Stimulated activated naive CD8-positive, alpha-beta T cell treated with anti-CD3 and anti-CD28 coated beads, Interleukin-15, amount 100 ng/mL, for 72 hours (primary cell): ENCODE measurements at regions not wholly inside any gene's neighbourhood (a gene's known extent, or its start where the extent isn't known, plus 50 kb on each side); places are given as distances from the start of the nearest gene placed in this dataset.
"Not testable (repeated sequence)": the region's sequence is repeated elsewhere in the genome, so short reads cannot be mapped to it uniquely, and the experiment has no call there.

Experiments
- ATAC-seq: fragments of 150-1000 bp; cut with Tn5 transposase; 2 replicates; pipeline ENCODE4 v1.10.0; 2021; ENCODE audit warnings: mild to moderate bottlenecking, moderate library complexity
- DNase-seq, 2 donors: peaks; one replicate each; pipeline ENCODE4 v3.0.0; 2021 to 2022
- H3K27ac Mint-ChIP-seq, 2 donors: one replicate each; pipeline ENCODE4 v1.8.0; 2022; ENCODE audit warnings: mild to moderate bottlenecking in 2 of 2, mixed read lengths in 2 of 2, moderate library complexity in 2 of 2
- H3K27me3 Mint-ChIP-seq: one replicate; pipeline ENCODE4 v1.8.0; 2022; ENCODE audit warnings: mixed read lengths
- H3K4me1 Mint-ChIP-seq: one replicate; pipeline ENCODE4 v1.8.0; 2022; ENCODE audit warnings: mild to moderate bottlenecking, mixed read lengths
- H3K4me3 Mint-ChIP-seq, 2 donors: one replicate each; pipeline ENCODE4 v1.8.0; 2022; ENCODE audit warnings: mild to moderate bottlenecking in 2 of 2, mixed read lengths in 2 of 2, moderate library complexity in 1 of 2
- H3K9me3 Mint-ChIP-seq, 2 donors: one replicate each; pipeline ENCODE4 v1.8.0; 2022; ENCODE audit warnings: mixed read lengths in 2 of 2

DNA sequence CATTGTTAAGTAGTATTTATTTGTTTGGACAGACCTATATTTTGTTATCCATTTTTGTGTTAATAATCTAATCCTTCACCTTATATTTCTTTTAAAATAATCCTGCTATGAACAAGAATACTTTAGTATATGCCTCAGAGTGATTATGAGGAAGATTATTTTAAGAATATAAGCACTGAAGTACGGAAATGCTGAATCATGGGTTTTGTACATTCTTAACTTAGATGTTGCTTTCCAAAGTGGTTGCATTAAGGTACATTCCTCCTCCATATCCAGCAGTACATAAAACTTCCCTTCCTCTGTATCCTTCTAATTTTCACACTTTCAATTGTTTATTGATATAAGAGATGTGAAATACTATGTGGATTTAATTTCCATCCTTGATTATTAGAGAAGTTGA, 491.4 kb upstream of the GRID2 start:
- Mint-ChIP-seq H3K4me1 (no peaks in the 10 kb centered on the region), H3K27ac (no peak overlapping the region), H3K27me3 (no peaks in the 10 kb centered on the region), H3K4me3 (no peak overlapping the region), H3K9me3 (peaks cover 10 to 13% of the 10 kb centered on the region in 2 donors)
- ATAC-seq (no peak), DNase-seq (no peak)

DNA sequence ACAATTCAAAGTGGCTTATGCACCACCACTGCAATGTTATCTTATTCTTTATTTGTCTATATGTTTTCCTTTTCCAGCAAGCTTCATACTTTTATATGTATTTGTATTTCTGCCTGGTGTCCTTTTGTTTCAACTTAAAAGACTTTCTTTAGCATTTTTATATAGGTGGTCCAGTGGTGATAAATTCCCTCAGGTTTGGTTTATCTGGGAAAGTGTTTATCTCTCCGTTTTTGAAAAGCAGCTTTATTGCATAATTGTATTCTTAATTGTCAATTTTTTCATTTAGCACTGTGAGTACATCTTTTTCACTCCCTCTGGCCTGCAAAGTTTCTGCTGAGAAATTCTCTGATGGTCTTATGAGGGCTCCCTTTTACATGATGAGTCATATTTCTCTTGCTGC, 479.0 kb upstream of the GRID2 start:
- H3K9me3 Mint-ChIP-seq, result peaks cover 26 to 34% of the 10 kb centered on the region in 2 donors

DNA sequence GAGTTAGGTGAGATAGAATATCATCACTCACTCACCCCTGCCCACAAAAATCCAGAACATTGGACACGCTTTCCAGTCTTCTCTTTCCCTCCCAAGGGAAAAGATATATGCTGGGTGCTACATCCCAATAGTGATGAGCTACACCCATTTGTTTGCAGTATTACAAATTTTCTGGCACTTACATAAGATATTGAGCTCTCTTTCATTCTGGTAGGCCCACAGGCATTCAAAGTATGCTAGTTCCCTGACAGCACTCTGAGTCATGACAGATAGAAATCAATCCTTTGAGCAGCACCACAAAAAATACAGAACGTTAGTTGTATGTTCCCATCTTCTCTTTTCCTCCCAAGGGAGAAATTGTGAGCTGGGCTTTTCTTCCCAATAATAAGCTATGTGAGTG, 477.6 kb upstream of the GRID2 start:
- Mint-ChIP-seq H3K27ac (no peak overlapping the region), H3K4me1 (no peaks in the 10 kb centered on the region), H3K4me3 (no peak overlapping the region), H3K9me3 (peaks cover 32 to 38% of the 10 kb centered on the region in 2 donors), H3K27me3 (no peaks in the 10 kb centered on the region)
- ATAC-seq (no peak), DNase-seq (no peak)

More for the DNA sequence above, 479.0 kb upstream of the GRID2 start:
- Mint-ChIP-seq H3K27ac (no peak overlapping the region), H3K4me1 (no peaks in the 10 kb centered on the region), H3K27me3 (no peaks in the 10 kb centered on the region), H3K4me3 (no peak overlapping the region)
- DNase-seq, result no peak
- no peak for ATAC-seq

DNA sequence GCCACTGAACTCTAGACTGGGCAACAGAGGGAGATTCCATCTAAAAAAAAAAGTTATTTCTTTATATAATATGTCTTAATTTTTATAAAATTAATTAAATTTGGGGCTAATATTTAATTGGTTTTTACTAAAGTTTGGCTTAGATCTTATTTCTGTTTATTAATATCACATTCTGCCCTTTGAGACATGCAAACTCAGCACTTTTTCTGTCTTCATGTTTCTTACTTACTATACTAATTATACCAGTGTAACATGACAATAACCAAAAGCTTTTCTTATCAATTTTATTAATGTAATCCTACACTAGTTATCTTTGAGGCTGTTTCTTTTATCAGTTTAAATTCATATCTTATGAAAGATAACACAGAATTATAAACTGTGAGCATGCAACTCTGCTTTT, 475.9 kb upstream of the GRID2 start:
- Mint-ChIP-seq H3K9me3 (peaks cover 28 to 35% of the 10 kb centered on the region in 2 donors), H3K27me3 (no peaks in the 10 kb centered on the region), H3K4me3 (no peak overlapping the region), H3K4me1 (no peaks in the 10 kb centered on the region), H3K27ac (no peak overlapping the region)
- DNase-seq (no peak), ATAC-seq (no peak)

DNA sequence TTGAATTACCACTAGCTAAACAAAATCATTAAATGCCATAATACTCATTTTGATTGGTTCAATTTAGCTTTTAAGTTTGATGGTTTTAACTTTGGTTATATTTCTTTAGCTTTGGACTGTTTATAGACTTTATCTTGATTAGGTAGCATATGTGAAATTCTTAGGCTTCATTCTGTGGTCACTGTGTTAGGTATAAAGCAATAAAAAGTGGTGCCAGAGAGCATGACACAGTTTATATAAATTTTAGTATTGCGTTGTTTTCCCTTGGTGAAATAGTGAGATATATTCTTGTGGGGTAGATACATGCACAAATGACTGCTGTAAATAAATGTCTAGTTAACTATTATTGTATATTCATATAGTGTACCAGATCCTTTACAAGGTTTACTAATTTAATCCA, 474.2 kb upstream of the GRID2 start:
- DNase-seq, result no peak
- H3K27ac Mint-ChIP-seq, result no peak overlapping the region
- no peaks in the 10 kb centered on the region for H3K4me1 Mint-ChIP-seq
- no peak overlapping the region for H3K4me3 Mint-ChIP-seq
- H3K9me3 Mint-ChIP-seq, result peaks cover 34 to 41% of the 10 kb centered on the region in 2 donors
- ATAC-seq, result no peak
- no peaks in the 10 kb centered on the region for H3K27me3 Mint-ChIP-seq

DNA sequence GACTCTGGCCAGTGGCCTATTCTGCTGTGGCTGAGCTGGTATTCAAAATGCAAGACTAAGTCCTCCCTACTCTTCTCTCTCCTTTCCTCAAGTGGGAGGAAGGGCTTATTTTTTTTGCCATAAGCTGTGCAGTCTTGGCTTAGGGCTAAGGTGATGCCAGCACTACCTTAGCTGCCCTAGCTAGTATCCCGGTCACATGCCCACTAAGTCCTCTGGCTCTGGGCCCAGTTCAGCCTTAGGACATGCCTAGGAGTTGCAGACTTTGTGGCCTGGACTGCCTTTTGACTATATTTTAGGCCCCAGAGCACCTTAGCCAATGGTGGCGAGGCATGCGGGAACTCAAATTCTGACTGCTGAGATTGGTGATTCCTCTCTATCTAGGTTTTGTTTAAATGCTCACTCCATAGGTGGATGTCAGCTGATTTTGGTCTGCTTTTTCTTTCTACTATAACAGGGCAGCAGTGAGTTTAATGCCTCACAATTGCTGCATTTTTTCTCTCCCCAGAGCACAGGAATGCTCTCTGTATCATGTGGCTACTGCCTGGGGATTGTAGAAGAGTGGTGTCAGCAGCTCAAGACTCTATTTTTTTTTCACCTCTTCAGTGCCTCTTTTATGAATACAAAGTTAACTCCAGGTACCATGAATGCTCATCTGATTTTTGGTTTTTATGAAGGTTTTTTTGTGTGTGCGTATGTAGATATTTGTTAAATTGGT, 472.9 kb upstream of the GRID2 start:
- ATAC-seq (no peak), DNase-seq (no peak)
- no peak overlapping the region for H3K4me3 Mint-ChIP-seq
- H3K9me3 Mint-ChIP-seq, result peaks cover 28 to 41% of the 10 kb centered on the region in 2 donors
- no peaks in the 10 kb centered on the region for H3K27me3 Mint-ChIP-seq
- H3K27ac Mint-ChIP-seq, result no peak overlapping the region
- no peaks in the 10 kb centered on the region for H3K4me1 Mint-ChIP-seq

DNA sequence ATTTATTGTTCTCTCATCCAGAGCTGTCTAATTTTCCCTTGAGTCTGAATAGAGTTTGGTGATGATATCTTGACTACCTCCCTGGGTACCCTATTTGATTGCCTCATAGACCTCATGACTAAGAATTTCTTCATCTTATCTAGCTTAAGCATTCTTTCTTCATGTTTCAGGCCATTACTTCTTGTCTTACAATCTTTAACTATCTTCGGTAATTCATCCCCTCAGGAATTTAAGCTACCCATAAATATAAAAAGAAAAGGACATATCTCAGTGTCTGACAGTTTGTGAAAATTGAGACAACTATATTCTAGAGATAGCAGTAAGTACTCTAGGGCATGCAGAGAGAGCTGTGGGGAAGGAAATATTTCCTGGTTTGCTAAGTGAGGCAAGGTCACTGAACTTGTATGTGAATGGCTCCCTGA, 466.1 kb upstream of the GRID2 start:
- peaks cover 16 to 38% of the 10 kb centered on the region in 2 donors for H3K9me3 Mint-ChIP-seq
- no peak for ATAC-seq
- H3K27me3 Mint-ChIP-seq, result no peaks in the 10 kb centered on the region
- no peak for DNase-seq
- no peaks in the 10 kb centered on the region for H3K4me1 Mint-ChIP-seq
- H3K4me3 Mint-ChIP-seq, result no peak overlapping the region
- H3K27ac Mint-ChIP-seq, result no peak overlapping the region

DNA sequence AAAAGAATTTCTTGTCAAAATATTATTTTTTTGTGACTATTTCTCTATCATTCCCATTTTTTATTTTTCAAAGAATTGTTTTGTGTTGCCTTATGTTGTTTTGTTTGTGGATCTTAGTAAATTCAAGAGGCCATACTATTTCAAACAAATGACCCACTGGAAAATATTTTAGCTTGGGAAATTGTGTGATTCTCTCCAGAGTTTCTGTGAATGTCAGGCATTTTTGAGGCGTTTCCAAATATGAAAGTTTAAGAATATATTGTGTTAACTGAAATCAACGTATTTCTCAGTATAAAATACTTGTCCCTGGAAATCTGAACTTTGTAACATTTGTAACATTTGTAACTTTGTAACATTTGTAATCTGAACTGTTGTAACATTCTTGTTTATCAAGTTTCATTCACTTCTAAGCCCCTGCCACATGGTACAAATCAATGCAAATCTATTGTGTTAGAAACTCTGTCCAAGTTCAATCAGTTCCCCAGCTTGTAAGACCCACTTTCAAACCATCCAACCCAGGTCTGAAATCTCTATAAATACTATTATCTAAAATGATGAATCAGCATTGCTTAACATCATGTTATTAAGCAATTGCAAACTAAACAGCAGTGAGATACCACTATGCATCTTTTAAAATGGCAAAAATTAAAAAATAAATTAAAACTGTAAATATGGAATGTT, 465.4 kb upstream of the GRID2 start:
- Mint-ChIP-seq H3K27me3 (no peaks in the 10 kb centered on the region), H3K9me3 (peaks cover 14 to 37% of the 10 kb centered on the region in 2 donors), H3K27ac (no peak overlapping the region), H3K4me1 (no peaks in the 10 kb centered on the region), H3K4me3 (no peak overlapping the region)
- no peak for DNase-seq
- ATAC-seq, result no peak

DNA sequence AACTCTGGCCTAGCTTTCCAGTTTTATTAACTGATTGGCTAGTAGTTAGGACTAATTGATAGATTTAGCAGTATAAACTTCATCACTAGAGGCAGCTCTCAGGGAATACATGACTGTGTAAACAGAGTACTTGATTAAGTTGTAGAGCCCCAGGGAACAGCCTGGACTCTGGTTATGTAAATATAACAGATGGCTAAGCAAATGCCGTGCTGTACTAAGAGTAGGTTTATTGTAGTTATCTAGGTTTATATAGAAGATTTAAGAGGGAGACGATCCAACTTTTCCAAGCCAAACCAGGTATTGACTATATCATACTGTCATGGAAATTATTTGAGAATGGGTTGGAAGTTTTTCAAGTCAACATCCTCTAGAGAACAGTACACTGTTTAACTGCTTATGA, 463.4 kb upstream of the GRID2 start:
- peaks cover 0 to 18% of the 10 kb centered on the region in 2 donors for H3K9me3 Mint-ChIP-seq
- no peak for DNase-seq
- H3K4me3 Mint-ChIP-seq, result no peak overlapping the region
- H3K27ac Mint-ChIP-seq, result no peak overlapping the region
- H3K27me3 Mint-ChIP-seq, result no peaks in the 10 kb centered on the region
- H3K4me1 Mint-ChIP-seq, result no peaks in the 10 kb centered on the region
- no peak for ATAC-seq

DNA sequence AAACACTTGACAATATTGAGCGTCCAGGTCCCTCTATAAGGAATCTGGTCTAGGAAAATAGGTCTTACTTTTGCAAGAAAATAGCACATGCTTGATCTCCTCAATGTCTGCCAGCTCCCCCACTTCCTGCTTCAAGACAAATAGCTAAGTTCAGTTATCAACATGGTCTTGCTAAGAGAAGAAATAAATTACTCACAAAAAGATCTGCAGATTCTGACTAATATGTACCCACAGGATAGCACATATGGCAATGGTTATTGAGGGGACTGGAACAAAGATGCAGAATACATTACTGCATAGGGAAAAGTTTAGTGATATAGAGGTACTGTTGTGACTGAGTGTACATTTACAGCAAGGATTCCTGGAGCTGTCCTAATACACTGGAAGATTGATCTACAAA, 457.5 kb upstream of the GRID2 start:
- H3K27me3 Mint-ChIP-seq, result no peaks in the 10 kb centered on the region
- H3K27ac Mint-ChIP-seq, result no peak overlapping the region
- peaks cover 4 to 25% of the 10 kb centered on the region in 2 donors for H3K9me3 Mint-ChIP-seq
- DNase-seq (no peak), ATAC-seq (no peak)
- no peak overlapping the region for H3K4me3 Mint-ChIP-seq
- no peaks in the 10 kb centered on the region for H3K4me1 Mint-ChIP-seq

DNA sequence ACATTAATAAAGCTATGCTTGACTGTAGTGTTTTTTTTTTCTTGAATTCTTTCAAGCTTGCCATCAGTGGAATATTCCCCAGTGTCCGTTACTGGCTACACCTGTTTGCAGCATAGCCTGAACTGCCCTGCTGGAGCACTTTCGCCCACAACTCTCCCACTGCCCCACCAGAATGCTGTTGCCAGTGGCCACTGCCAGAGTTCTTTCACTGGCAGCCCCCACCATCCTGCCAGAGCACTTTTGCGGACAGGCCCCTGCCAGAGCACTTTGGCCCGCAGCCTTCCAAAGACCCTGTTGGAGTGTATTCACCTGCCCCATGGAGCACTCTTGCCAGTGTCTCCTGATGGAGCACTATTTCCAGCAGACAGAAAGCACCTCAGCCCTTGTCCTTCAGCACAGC, 452.3 kb upstream of the GRID2 start:
- peaks cover 0 to 6% of the 10 kb centered on the region in 2 donors for H3K9me3 Mint-ChIP-seq
- H3K4me3 Mint-ChIP-seq, result no peak overlapping the region
- H3K4me1 Mint-ChIP-seq, result no peaks in the 10 kb centered on the region
- no peak for ATAC-seq
- DNase-seq, result no peak
- no peaks in the 10 kb centered on the region for H3K27me3 Mint-ChIP-seq
- H3K27ac Mint-ChIP-seq, result no peak overlapping the region

DNA sequence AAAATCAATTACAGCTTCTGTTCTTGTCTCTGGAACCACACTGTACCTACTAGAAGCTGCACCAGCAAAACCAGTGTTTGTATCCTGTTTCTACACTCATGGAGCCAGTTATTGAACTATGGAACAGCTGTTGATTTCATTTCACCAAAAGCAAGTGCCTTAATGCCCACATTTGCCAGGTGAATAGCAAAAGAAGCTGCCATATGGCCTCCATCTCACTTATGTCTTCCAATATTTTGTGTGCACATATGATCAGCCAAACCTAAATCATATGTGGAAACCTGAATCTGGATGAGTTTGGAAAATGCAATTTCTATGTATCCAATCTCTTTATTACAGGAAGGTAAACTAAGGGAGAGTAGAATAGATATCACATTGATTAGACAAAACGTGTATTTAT, 415.8 kb upstream of the GRID2 start:
- no peaks in the 10 kb centered on the region for H3K4me1 Mint-ChIP-seq
- H3K9me3 Mint-ChIP-seq, result peaks cover 4 to 6% of the 10 kb centered on the region in 2 donors
- H3K4me3 Mint-ChIP-seq, result no peak overlapping the region
- ATAC-seq (no peak), DNase-seq (no peak)
- H3K27ac Mint-ChIP-seq, result no peak overlapping the region
- no peaks in the 10 kb centered on the region for H3K27me3 Mint-ChIP-seq

DNA sequence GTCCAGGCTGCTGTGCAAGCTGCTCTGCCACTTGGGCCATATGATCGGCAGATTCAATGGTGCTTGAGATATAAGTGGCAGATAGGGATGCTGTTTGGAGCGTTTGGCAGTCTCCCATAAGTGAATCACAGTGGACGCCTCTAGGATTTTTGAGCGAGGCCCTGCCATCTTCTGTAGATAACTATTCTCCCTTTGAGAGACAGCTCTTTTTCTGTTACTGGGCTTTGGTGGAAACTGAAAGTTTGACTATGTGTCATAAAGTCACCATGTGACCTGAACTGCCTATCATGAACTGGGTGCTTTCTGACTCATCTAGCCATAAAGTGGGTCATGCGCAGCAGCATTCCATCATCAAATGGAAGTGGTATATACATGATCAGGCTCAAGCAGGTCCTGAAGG, 412.5 kb upstream of the GRID2 start:
- not testable (repeated sequence) for DNase-seq, H3K4me3 Mint-ChIP-seq, H3K27me3 Mint-ChIP-seq, ATAC-seq, H3K27ac Mint-ChIP-seq, H3K4me1 Mint-ChIP-seq
- peaks cover 15 to 17% of the 10 kb centered on the region in 2 donors for H3K9me3 Mint-ChIP-seq

DNA sequence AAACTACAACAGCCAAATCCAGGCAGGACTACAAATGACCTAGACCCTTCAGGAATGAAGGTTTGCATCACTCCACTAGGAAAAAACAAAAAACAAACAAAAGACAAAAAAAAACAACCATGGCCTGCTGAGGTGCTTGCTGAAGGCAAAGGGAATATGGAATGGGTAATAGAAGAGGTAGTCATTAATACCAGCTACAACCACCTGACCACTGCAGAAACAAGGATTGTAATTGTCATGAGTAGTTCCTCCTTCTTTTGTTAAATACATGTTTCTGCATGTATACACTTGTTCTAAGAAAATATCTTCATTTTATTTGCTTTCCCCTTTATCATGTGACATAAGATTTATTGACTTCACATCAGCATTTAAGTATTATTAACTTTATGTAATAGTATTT, 409.8 kb upstream of the GRID2 start:
- H3K4me3 Mint-ChIP-seq, result no peak overlapping the region
- H3K27ac Mint-ChIP-seq, result no peak overlapping the region
- DNase-seq (no peak), ATAC-seq (no peak)
- H3K27me3 Mint-ChIP-seq, result no peaks in the 10 kb centered on the region
- no peaks in the 10 kb centered on the region for H3K4me1 Mint-ChIP-seq
- peaks cover 15 to 17% of the 10 kb centered on the region in 2 donors for H3K9me3 Mint-ChIP-seq

DNA sequence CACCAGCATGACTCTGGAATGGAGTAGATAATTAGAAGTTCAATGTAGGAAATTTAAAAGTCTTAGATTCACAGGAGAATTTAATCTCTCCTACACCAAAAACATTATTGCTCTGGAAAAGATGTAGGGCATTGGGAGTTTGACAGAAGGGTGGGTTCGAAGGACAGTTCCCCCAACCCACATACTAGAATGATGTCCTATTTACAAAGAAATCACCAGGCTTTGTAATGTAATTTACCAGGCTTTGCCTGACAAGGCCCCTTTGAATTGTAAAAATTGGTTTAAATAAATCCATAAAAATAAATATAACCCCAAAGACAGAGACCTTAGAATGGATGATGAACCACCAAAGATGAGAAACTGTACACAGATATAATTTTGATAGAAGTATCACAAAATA, 399.2 kb upstream of the GRID2 start:
- Mint-ChIP-seq H3K27ac (no peak overlapping the region), H3K4me1 (no peaks in the 10 kb centered on the region), H3K9me3 (peaks cover 0 to 11% of the 10 kb centered on the region in 2 donors), H3K4me3 (no peak overlapping the region), H3K27me3 (no peaks in the 10 kb centered on the region)
- no peak for ATAC-seq
- no peak for DNase-seq

DNA sequence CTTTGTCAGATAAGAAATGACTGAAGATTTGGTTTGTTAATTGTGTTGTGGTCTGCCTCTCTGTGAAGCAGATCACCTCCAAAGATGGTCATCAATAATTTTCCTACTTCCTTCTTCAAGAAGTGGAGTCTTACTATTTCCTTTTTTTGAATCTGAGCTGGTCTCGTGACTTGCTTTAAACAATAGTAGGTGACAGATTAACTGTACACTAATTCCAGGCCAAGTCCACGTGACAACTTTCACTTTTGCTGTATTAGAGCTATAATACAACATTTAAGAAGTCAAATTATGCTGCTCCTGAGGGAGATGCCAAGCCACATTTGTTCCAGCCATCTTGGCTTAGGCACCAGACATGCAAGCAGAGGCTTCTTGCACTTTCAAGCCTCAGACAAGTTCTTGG, 393.8 kb upstream of the GRID2 start:
- DNase-seq (no peak), ATAC-seq (no peak)
- H3K4me1 Mint-ChIP-seq, result no peaks in the 10 kb centered on the region
- no peak overlapping the region for H3K4me3 Mint-ChIP-seq
- H3K27me3 Mint-ChIP-seq, result no peaks in the 10 kb centered on the region
- H3K9me3 Mint-ChIP-seq, result peaks cover 2 to 4% of the 10 kb centered on the region in 2 donors
- H3K27ac Mint-ChIP-seq, result no peak overlapping the region
